SW480 (cell line): ENCODE measurements at regions not wholly inside any gene's neighbourhood (a gene's known extent, or its start where the extent isn't known, plus 50 kb on each side); places are given as distances from the start of the nearest gene placed in this dataset.
"Not testable (repeated sequence)": the region's sequence is repeated elsewhere in the genome, so short reads cannot be mapped to it uniquely, and the experiment has no call there.

Source experiments
- DNase-seq: peaks from one replicate; pipeline ENCODE4 v3.0.0-alpha.2; 2016; ENCODE audit warnings: low spot score

DNA sequence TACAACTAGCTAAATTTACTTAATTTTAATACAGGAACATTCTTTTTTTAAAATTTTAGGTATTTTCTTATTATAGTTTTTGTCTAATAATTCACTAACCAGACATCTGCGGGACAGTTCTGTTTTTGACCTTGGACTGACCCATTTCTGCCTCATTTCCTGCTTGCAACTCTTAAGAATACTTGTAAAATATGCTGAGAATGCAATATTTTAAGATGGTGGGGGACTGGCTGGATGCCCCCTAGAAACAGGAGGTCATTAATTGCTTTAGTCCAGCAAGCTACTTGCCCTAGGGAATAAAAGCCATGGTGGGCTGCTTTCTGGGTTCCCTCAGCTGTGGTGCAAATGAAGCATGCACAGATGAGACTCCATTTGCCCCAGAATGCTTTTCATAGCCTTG lies 2348.4 kb downstream of the PCDH7 start:
- no peak for DNase-seq

DNA sequence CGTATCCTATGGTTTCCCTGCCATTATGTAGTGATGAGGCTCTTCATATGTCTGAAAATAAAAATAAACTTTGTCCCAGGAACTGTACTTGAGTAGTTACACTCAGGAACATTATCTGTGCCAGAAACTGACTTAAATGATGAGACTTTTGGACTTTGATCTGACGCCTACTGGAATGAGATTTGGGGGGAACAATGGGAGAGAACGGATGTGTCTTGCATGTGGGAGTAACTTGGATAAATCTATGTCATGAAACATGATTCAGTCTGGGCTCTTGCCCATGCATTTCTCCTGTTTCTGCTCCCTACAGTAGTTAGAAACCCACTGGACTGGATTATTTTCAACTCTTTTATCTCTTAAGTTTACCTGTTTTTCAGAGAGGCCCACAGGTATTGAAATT lies 2351.4 kb downstream of the PCDH7 start:
- DNase-seq, result no peak

DNA sequence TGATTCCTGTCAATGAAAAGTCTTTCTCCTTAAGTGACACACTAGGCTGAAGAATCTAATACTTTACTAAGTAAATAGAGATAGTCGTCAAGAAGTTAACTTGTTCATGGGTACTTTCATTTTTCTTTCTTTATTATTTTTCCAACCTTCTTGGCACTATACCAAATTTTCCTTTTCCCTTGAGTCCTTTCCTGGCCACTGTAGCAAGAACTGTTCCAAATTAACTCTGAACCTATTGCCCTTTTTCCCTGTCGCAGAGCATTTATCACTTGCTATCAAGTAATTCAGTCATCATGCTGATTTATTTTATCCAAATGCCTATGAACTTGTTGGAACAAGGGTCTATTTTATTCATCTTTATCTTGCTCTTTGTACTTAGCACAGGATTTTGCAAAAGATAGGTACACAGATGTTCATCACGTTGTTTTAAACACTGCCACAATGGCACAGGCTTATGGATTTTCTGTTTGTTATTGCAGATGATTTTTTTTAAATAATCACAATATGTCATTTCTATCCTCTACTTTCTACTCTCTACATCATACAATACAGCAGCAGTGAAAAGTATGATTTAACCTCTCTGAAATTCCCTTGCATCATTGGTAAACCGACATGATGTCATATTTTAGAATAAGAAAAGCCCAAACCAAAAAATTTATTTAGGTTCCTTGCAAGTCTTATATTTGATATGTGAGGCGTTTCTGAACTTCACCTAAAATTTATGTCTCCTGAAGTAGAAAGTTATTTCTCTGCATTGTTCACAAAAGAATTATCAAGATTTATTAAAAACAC lies 2352.3 kb downstream of the PCDH7 start:
- DNase-seq, result no peak

DNA sequence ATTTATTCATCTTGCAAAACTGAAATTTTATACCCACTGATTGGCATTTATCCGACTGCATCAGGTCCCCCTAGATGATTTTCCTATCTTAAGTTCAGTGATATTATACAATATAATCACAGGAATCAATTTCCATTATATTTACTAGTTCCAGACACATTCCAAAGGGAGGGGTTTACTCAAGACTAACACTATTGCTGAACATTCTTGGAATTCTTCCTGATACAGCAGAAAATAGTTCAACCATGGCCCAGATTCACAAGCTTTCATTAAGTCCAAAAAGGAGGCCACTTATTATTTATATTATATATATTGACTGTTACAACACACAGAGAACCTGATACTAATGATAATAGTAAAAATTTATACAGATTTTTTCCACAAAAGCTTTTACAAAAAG lies 2353.6 kb downstream of the PCDH7 start:
- DNase-seq, result no peak

DNA sequence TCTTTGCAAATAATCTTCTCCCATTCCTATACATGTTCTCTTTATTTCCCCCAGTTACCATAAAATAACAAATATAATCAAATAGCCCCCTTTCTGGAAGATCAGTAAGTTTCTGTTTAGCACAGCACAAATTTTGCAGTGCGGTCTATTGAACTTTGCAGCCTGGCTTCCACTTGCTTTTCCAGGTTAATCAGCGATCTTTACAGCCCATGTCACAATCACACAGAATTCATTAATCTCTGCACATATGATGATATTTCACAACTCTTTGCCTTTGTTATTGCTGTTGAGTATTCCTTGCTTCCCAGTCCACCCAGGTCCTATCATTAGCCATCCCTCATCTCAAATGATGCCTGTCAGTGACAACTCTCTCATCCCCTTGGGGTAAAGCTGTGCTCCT lies 2358.0 kb downstream of the PCDH7 start:
- DNase-seq, result no peak

DNA sequence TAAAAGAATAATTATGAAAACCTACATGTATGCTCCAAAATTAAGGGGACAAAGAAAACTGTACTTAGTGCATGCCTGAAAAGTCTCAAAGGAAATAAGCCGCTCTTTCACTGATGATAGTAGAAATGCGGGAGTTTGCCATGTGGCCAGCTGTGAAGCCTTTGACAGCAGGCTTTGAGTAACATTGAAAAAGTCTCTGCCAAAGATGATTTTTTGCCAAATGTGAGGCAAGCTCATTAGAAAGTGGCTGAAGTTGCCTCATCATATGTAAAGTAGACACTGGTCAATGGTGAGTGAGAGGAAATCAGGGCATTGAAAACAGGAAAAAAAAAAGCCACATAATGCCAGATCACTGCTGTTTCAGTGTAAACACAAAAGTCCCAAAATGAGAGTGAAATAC lies 2360.1 kb downstream of the PCDH7 start:
- DNase-seq, result no peak

DNA sequence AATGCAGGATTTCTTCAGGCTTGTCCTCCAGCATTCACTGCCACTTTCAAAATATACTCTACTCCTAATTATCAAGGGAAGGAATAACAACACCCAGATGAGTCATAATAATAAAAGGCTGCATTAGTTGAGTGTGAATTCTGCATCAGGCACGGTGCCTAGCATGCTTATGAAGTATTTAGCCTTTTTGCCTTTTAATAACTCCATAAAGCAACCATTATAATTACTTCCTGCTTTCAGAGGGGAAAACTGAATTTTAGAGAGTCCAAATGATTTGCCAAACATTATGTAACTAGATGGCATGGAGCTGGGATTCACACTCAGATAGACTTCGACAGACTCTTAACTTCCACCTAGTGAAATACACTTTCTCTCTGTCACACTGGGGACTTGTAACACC lies 2365.5 kb downstream of the PCDH7 start:
- DNase-seq, result no peak

DNA sequence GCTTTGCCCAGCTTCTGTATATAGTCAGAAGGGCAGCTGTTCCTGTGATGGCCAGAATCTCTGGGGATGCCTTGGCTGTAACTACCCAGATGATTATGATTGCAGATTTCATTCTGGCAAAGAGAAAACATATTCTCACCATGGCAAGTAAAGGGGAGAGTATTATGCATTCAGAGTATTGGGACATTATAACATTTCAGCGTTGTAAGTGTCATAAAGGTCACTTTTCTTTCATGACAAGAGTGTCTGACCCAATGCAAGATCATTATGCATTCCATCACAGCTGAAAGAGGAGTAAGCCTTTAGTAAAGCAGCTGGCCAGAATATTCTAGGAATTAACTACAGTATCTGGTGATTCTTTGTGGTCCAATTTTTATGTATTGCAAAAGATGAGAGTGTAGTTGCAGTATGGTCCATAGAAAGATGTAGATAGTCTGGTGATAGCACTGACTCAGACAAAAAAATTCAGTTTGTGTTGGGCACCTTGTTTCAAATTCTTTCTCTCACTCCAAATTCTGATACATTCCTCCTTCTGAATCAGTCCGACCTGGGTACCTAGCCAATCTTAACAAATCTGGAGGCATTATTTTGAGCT lies 2366.3 kb downstream of the PCDH7 start:
- no peak for DNase-seq

DNA sequence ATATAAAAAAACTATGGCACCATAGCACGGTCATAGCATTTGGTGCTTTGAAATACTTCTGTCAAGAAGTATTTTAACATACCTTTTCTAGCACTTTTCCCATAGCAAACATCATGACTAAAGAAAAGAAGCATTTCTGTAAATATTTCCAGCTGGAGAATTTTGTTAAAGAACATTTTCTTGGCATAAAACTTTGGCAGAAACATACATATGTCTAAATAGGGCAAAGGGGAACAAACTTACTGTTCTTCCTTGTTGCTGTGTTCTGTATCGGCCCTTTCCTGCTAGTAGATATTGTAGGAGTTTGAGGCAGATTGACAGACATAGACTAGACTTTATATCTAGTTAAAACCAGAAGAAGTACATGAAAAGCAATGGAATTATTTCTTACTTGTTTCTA lies 2368.5 kb downstream of the PCDH7 start:
- DNase-seq, result no peak

DNA sequence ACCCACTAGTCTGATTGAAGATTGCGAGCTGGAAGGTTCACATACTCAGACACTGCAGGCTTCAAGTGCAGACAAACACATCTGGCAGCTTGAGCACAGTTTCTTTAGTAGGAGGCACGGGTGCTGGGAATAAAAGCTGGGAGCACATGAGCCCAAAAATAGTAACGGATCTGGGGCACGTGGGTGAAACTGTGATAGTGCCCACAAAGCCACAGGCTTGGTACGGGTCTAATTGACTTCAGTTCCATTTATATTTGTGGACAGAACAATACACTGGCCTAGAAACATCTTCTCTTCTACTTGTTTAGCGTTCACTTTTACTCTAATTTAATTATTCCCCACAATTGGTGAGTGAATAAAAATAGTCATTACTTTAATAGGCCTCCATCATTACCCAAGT lies 2370.7 kb downstream of the PCDH7 start:
- no peak for DNase-seq

DNA sequence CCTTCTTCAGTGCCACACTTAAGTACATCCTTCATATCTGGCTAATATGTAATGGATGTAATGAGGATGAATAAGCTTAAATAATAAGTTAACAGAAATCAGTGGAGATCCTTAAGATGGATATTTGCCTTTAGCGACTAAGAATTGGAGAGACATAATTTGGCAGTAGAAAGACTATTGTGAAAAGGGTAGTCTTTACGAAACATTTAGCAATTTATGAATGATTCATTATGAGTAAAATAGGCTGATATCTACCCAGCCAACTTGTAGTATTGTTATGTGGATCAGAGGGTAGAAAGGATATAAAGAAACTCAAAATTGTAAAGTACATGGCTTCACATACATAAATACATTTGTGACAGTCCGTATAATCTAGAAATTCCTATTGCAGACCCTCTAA lies 2371.8 kb downstream of the PCDH7 start:
- no peak for DNase-seq

DNA sequence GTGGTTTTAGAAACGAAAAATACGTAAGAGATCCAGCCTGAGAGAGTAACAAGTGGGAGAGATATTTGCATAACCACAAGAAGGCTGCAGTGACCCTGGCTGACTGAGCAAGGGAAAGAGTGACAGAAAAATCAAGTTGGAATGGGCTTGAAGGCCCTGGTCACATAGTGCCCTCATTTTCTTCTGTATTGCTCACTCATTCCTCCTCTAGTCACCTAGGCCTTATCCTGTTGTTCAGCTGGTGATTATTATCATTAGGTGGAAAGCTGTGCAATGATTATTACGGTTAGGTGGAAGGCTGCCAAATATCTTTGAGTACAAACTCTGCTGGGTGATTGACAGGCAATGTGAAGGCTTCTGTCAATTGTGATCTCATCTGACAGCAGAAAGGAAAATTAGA lies 2384.1 kb downstream of the PCDH7 start:
- DNase-seq, result no peak

DNA sequence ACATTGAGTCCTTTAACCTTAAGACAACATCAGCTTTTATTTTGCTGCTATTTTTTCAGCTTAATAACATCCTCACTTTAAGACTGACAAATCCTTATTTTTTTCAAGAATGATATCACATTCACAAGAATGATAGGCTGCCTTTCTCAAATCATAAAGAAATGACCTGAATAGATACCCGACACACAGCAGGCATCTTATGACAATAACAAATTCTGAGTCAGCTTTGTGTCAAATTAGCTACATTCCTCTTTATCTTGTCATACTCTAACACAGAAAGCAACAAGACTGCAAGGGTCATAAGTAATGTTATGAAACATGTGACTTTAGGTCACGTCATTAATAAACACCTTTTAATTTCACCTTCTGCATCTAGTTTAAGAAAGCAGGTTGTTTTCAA lies 2387.6 kb downstream of the PCDH7 start:
- DNase-seq, result no peak

DNA sequence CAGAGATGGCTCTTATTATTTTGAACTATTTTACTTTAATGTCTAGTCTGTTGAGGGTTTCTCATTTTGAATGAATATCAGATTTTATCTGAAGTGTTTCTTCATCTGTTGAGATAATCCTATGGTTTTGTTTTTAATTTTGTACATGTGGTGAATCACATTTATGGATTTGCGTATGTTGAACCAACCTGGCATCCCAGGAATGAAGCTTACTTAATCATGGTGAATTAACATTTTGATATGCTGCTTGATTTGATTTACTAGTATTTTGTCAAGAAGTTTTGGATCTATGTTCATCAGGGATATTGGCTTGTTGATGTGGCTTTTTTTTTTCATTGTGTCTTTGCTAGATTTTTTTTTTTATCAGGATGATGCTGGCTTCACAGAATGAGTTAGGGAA lies 2390.9 kb downstream of the PCDH7 start:
- no peak for DNase-seq

DNA sequence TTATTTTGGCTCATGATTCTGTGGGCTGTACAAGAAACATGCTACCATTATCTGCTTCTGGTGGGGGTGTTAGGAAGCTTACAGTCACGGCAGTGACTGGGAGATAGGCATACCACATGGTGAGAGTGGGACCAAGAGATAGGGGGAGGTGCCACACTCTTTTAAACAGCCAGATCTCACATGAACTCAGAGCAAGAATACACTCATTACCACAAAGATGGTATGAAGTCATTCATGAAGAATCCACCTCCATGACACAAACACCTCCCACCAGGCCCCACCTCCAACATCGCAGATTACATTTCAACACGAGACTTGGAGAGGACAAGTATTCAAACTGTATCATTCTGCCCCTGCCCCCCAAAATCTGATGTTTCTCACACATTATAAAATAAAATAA lies 2396.7 kb downstream of the PCDH7 start:
- DNase-seq, result no peak

DNA sequence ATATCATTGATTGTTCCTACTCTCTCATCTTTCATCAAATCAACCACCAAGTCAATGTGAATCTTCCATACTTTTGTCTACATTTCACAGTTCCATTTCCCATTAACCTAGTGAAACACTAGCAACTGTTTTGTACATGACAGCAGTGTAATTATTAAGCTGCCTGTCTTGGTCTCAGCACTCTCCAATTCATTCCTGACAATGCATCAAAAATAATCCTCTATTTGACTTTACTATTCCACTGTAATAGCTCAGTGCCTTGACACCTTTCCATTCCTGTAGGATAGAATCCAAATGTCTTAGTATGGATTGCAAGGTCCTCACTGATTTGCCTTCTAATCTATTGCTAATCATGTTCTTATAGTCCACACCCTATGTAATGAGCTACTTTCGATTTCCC lies 2405.8 kb downstream of the PCDH7 start:
- no peak for DNase-seq

DNA sequence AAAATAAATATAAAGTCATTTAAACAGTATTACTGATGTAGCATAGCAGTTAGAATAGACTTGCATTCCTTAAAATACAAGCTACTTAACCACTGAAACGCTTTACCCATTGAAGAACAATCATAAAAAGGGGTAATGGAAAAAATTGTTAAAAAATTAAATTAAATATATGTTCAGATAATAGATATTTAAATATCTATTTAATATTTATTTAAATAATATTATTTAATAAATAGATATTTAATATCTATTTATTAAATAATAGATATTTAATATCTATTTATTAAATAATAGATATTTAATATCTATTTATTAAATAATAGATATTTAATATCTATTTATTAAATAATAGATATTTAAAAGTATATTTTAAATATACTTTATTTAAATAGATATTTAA lies 2410.5 kb downstream of the PCDH7 start:
- not testable (repeated sequence) for DNase-seq

DNA sequence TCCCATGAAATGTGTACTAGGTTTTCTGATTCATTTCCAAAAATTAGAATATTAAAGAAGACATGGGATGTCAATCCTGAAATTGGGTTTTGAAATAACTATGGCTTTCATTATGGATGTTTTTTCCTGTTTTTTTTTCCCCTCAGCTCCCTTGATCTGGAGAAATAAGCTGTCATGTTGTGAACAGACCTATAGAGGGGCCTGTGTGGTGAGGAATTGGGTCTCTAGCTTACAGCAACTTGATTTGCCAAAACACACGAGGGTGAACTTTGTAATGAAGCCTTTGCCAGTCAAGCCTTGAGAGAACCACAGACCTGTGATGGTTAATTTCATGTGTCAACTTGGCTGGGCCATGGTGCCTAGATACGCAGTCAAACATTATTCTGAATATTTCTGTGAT lies 2413.6 kb downstream of the PCDH7 start:
- no peak for DNase-seq

DNA sequence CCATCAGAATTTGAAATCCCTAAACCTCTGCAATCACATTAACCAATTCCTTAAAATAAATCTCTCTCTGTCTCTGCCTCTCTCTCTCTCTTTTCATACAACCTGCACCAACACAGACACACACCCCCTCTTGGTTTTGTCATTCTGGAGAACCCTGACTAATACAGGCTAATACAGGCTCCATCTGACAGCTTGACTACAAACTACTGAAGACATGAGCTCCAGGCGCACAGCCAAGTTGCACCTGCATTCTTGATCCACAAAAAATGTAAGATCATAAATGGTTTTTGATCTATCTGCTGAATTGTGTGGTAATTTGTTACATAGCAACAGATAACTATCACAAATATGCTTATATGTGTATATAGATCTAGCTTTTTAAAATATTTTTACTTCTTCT lies 2414.2 kb downstream of the PCDH7 start:
- no peak for DNase-seq

DNA sequence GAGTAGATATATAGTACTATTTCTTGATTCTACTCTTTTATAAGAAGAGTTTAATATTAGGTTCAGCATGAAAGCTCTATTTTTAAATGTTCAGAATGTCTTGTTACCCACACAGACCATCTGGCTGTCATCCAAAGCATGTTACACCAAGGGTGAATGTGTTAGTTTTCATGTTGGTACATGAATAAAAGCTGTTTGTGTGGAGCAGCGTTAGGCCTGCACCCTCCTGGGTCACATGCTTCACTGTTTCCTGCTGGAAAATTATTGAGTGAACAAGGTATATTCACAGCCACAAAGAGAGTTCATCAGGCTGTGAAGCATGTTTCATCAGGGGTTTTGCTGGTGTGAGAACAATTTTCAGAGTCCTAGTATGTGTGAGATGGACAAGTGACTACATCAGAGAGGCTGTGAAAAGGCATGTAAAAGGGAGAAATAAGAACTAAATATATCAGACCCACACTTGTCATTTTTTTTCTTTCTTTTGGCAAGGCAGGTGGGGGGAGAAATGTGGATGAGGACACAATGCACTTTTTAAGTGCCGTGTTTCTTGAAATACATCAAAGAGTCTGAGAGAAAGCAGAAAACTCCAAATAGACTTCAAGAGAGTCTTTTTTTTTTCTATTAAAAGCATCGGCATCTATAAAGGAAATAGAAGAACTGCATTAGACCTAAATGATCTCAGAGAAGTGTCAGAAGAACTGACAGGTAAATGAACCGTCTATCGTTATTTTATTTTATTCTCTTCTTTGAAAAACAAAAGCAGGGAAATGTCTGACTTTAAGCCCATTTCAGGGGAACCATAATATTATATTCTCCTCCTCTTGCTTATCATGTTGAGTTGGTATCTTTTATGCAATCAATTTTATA lies 2429.7 kb downstream of the PCDH7 start:
- DNase-seq, result no peak

DNA sequence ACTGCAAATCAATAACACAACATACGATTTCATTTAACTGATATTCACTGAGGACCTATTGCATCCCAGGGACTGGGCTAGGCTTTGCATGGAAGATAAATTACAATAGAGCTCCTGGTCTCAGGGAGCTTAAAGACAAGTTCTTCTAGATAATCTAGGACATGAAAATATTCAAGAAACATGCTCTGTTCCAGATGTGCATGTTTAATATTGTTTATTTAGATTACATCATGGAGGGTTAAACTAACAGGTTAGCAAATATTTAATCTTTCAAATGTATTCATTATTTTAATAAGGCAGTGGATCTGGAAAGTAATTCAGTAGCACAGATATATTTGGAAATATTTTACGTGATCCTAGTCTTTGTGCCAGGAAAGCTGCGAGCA lies 2430.3 kb downstream of the PCDH7 start:
- no peak for DNase-seq

DNA sequence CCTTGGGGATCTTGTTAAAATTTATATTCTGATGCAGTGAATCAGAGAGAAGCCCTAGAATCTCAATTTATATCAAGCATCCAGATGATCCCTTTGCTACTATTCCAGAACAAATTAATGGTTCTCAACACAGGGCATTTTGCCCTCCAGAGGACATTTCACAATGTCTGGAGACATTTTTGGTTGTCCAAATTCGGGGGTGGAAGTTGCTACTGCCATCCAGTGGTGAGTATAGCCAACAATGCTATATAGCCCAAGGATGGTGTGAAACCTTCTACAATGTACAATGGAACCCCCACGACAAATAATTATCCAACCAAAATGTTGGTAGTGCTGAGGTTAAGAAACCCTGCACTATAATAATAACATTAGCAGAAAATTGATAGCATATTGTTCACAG lies 2440.0 kb downstream of the PCDH7 start:
- DNase-seq, result no peak

DNA sequence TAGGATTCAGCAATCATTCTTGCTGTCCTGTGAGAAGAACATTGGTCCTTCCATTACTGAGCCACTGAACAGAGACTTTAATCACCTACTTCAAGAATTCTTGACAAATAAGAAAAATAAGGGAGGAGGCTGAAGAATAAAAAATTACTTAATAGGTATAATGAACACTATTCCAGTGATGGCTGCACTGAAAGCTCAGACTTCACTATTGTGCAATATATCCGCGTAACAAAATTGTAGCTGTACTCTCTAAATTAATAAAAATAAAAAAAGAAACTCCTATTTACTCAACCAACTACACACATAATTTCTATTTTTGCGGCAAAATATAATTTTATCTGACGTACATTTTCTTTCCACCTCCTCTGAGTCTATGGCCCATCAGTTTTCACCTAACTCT lies 2441.0 kb downstream of the PCDH7 start:
- DNase-seq, result no peak
